Lung (tissue), 11 donors: ENCODE measurements at regions not wholly inside any gene's neighbourhood (a gene's known extent, or its start where the extent isn't known, plus 50 kb on each side); places are given as distances from the start of the nearest gene placed in this dataset.

Experiments
- ATAC-seq: fragments of 200-7000 bp; cut with Tn5 transposase; one replicate; pipeline ENCODE4 v1.9.1; 2020; ENCODE audit warnings: moderate number of reproducible peaks; ENCODE audit not compliant: insufficient read depth, low FRiP score
- DNase-seq, 3 donors: peaks; one replicate each; pipeline ENCODE4 v3.0.0-alpha.2; 2013 to 2017
- H3K27ac ChIP-seq, 2 donors: one replicate each; pipeline ENCODE4 v1.5.1; 2013; ENCODE audit warnings: mild to moderate bottlenecking in 2 of 2, moderate library complexity in 2 of 2, control low read depth in 1 of 2, inconsistent platforms in 1 of 2, low read depth in 1 of 2, low read length in 1 of 2
- H3K27me3 ChIP-seq, 3 donors: one replicate each; pipeline ENCODE4 v1.5.1; 2013; ENCODE audit warnings: low read length in 2 of 3; ENCODE audit not compliant: control insufficient read depth in 3 of 3, insufficient read depth in 3 of 3
- H3K36me3 ChIP-seq, 4 donors: one replicate each; pipeline ENCODE4 v1.5.1; 2013; ENCODE audit warnings: low read length in 4 of 4, mild to moderate bottlenecking in 1 of 4, moderate library complexity in 1 of 4; ENCODE audit not compliant: control insufficient read depth in 4 of 4, insufficient read depth in 4 of 4
- H3K4me1 ChIP-seq, 5 donors: one replicate each; pipeline ENCODE4 v1.5.1; 2013; ENCODE audit warnings: low read length in 5 of 5, mild to moderate bottlenecking in 2 of 5, moderate library complexity in 1 of 5; ENCODE audit not compliant: control insufficient read depth in 5 of 5, insufficient read depth in 5 of 5
- H3K4me3 ChIP-seq: one replicate; pipeline ENCODE4 v1.5.1; 2013; ENCODE audit warnings: mild to moderate bottlenecking, control low read depth, moderate library complexity
- H3K9ac ChIP-seq, 2 donors: one replicate each; pipeline ENCODE4 v1.5.1; 2013; ENCODE audit warnings: low read length in 2 of 2, control low read depth in 1 of 2; ENCODE audit not compliant: insufficient read depth in 1 of 2
- H3K9me3 ChIP-seq, 4 donors: one replicate each; pipeline ENCODE4 v1.5.1; 2013; ENCODE audit warnings: low read length in 3 of 4, mild to moderate bottlenecking in 1 of 4, moderate library complexity in 1 of 4; ENCODE audit not compliant: control insufficient read depth in 4 of 4, insufficient read depth in 3 of 4
- CTCF ChIP-seq: IDR thresholded peaks from 2 replicates; pipeline ENCODE4 v1.5.1; 2012; ENCODE audit warnings: mild to moderate bottlenecking; ENCODE audit errors: control extremely low read depth, extremely low read depth
- WGBS, 2 donors: extraction: QIAGEN DNeasy Blood & Tissue Kit; methylation state at CpG; one replicate each; pipeline ENCODE4 v1.1.7; 2013; 5-methylcytosine and 5-hydroxymethylcytosine counted together
- donor health status: control.
- donor health status: control.
- donor health status: Bipolar disorder and iron deficiency.
- donor health status: healthy.
- donor health status: DM: yes; HTN: yes; CAD: no.

- H3K27ac ChIP-seq, result no peak overlapping the region
- DNase-seq (peak in 2 of 3 donors; percentile 10 to 36), ATAC-seq (no peak)
- H3K4me3 ChIP-seq, result no peak overlapping the region
- no peaks in the 10 kb centered on the region for H3K9me3 ChIP-seq
- no peaks in the 10 kb centered on the region for H3K27me3 ChIP-seq
- no peaks in the 10 kb centered on the region for H3K36me3 ChIP-seq
- H3K4me1 ChIP-seq, result peaks cover 0 to 21% (median 3%) of the 10 kb centered on the region in 5 donors
- no peak for TF ChIP-seq CTCF
- no peak overlapping the region for H3K9ac ChIP-seq
- 89 to 91% methylated on average over 11 of the region's 11 CpGs for WGBS, 2 donors
Measured at GRCh38 chr2:71790226-71791060, 337.1 kb downstream of the DYSF start.

GRCh38 chr2:71789556-71790204 lies 336.3 kb downstream of the DYSF start:
- peak; percentile 13 to 53 (median 53) for DNase-seq
- TF ChIP-seq CTCF, result no peak

GRCh38 chr2:71788601-71789240 lies 335.4 kb downstream of the DYSF start:
- 92 to 96% methylated on average over 9 of the region's 9 CpGs for WGBS, 2 donors
- peaks cover 0 to 21% (median 3%) of the 10 kb centered on the region in 5 donors for H3K4me1 ChIP-seq
- no peak for TF ChIP-seq CTCF
- no peak for ATAC-seq
- H3K36me3 ChIP-seq, result no peaks in the 10 kb centered on the region
- H3K4me3 ChIP-seq, result no peak overlapping the region
- no peaks in the 10 kb centered on the region for H3K27me3 ChIP-seq
- no peak overlapping the region for H3K27ac ChIP-seq
- DNase-seq, result peak in 1 of 3 donors; percentile 6
- no peak overlapping the region for H3K9ac ChIP-seq
- H3K9me3 ChIP-seq, result no peaks in the 10 kb centered on the region

More at GRCh38 chr2:71789556-71790204, 336.3 kb downstream of the DYSF start:
- ATAC-seq, result no peak
- H3K36me3 ChIP-seq, result no peaks in the 10 kb centered on the region
- H3K4me1 ChIP-seq, result peaks cover 0 to 21% (median 3%) of the 10 kb centered on the region in 5 donors
- no peak overlapping the region for H3K27ac ChIP-seq
- H3K27me3 ChIP-seq, result no peaks in the 10 kb centered on the region
- WGBS, 2 donors, result 93 to 94% methylated on average over 14 of the region's 14 CpGs
- no peak overlapping the region for H3K4me3 ChIP-seq
- no peaks in the 10 kb centered on the region for H3K9me3 ChIP-seq
- no peak overlapping the region for H3K9ac ChIP-seq
